H1 (cell line): ENCODE measurements at regions not wholly inside any gene's neighbourhood (a gene's known extent, or its start where the extent isn't known, plus 50 kb on each side); places are given as distances from the start of the nearest gene placed in this dataset.

Source experiments
- CTCF ChIA-PET: fragments of 300-600 bp; sonication (Branson Sonifier 250); formaldehyde crosslinking; loops from one replicate; lab custom pipeline; 2021; ENCODE audit not compliant: partially characterized antibody; lab: Charles Lee
- POLR2A ChIA-PET: fragments of 300-600 bp; sonication (Branson Sonifier 250); formaldehyde crosslinking; loops from one replicate; lab custom pipeline; 2021; ENCODE audit warnings: inconsistent platforms; ENCODE audit not compliant: partially characterized antibody; lab: Charles Lee
- DNase-seq, 2 experiments: peaks; one replicate each; pipeline versions ENCODE4 v3.0.0 to v3.0.0-alpha.2; 2010 to 2022; ENCODE audit warnings: low spot score in 2 of 2, low read depth in 1 of 2, mixed read lengths in 1 of 2
- FAIRE-seq: peaks from 2 replicates; lab custom pipeline; 2011; peaks lifted over from hg19 to GRCh38; lab: Jason Lieb, UNC
- H2AFZ ChIP-seq: 2 replicates; pipeline ENCODE4 v1.8.1; 2012; ENCODE audit warnings: low read length, inconsistent platforms
- H2AK5ac ChIP-seq: 2 replicates; pipeline ENCODE4 v1.6.1; 2013; ENCODE audit warnings: low read depth, low read length
- H2BK120ac ChIP-seq: replicated peaks from 2 replicates; pipeline ENCODE3; 2013; ENCODE audit warnings: low read depth, low read length, inconsistent platforms
- H2BK12ac ChIP-seq: 2 replicates; pipeline ENCODE4 v1.6.1; 2013; ENCODE audit warnings: low read depth, low read length
- H2BK15ac ChIP-seq: 2 replicates; pipeline ENCODE4 v1.6.1; 2013; ENCODE audit warnings: low read length
- H2BK20ac ChIP-seq: 2 replicates; pipeline ENCODE4 v1.6.1; 2013; ENCODE audit warnings: low read length
- H2BK5ac ChIP-seq: 2 replicates; pipeline ENCODE4 v1.6.1; 2013; ENCODE audit warnings: low read depth, low read length
- H3K14ac ChIP-seq: 2 replicates; pipeline ENCODE4 v1.6.1; 2013; ENCODE audit warnings: inconsistent platforms; ENCODE audit not compliant: insufficient read length
- H3K18ac ChIP-seq: 2 replicates; pipeline ENCODE4 v1.6.1; 2013; ENCODE audit warnings: low read length; ENCODE audit errors: extremely low read depth
- H3K23ac ChIP-seq: 2 replicates; pipeline ENCODE4 v1.6.1; 2013; ENCODE audit warnings: inconsistent platforms; ENCODE audit not compliant: insufficient read length
- H3K23me2 ChIP-seq: 2 replicates; pipeline ENCODE4 v1.6.1; 2013; ENCODE audit warnings: low read depth, low read length
- H3K27ac ChIP-seq: 2 replicates; pipeline ENCODE4 v1.6.1; 2011; ENCODE audit warnings: low read depth, low read length, inconsistent platforms
- H3K27me3 ChIP-seq, 4 experiments: replicated peaks in 1 of 4; 1 replicate in 1 of 4; 2 replicates in 3 of 4; pipeline versions ENCODE4 v1.6.1 to v1.8.1; 2011 to 2013; ENCODE audit warnings: low read length in 3 of 4, mild to moderate bottlenecking in 3 of 4, inconsistent platforms in 2 of 4, mixed read lengths in 2 of 4, moderate library complexity in 1 of 4; ENCODE audit not compliant: control insufficient read depth in 3 of 4, insufficient read depth in 3 of 4; ENCODE audit errors: extremely low read depth in 1 of 4
- H3K36me3 ChIP-seq, 4 experiments: 2 replicates each; pipeline versions ENCODE4 v1.6.1 to v1.8.1; 2011 to 2013; ENCODE audit warnings: mild to moderate bottlenecking in 4 of 4, low read length in 3 of 4, moderate library complexity in 2 of 4, control low read depth in 1 of 4, inconsistent platforms in 1 of 4; ENCODE audit not compliant: insufficient read depth in 4 of 4, control insufficient read depth in 2 of 4
- H3K4ac ChIP-seq: replicated peaks from 2 replicates; pipeline ENCODE3; 2013; ENCODE audit warnings: low read length, low read depth, mixed read lengths, inconsistent platforms; ENCODE audit not compliant: insufficient read length
- H3K4me1 ChIP-seq, 4 experiments: replicated peaks in 1 of 4; 1 replicate in 1 of 4; 2 replicates in 3 of 4; pipeline versions ENCODE4 v1.6.1 to v1.8.1; 2011 to 2013; ENCODE audit warnings: low read length in 3 of 4, inconsistent platforms in 2 of 4, mixed read lengths in 1 of 4; ENCODE audit not compliant: insufficient read depth in 4 of 4, control insufficient read depth in 3 of 4
- H3K4me2 ChIP-seq, 2 experiments: 2 replicates each; pipeline versions ENCODE4 v1.6.1 to v1.8.1; 2011 to 2013; ENCODE audit warnings: low read depth in 2 of 2, low read length in 2 of 2, control low read depth in 1 of 2, inconsistent platforms in 1 of 2, mild to moderate bottlenecking in 1 of 2; ENCODE audit not compliant: insufficient read depth in 1 of 2
- H3K4me3 ChIP-seq, 4 experiments: fragments of 200-600, 300-600 bp in 1 of 4; sonication (generic), shearing (Covaris generic), sonication (Bioruptor Twin) in 1 of 4; 2 replicates each; pipeline versions ENCODE4 v1.5.1 to v1.8.1; 2011 to 2016; ENCODE audit warnings: low read length in 4 of 4, low read depth in 3 of 4, control low read depth in 2 of 4, inconsistent platforms in 2 of 4, mild to moderate bottlenecking in 2 of 4, mixed read lengths in 1 of 4, moderate library complexity in 1 of 4; ENCODE audit not compliant: insufficient read depth in 2 of 4; ENCODE audit errors: extremely low read depth in 1 of 4
- H3K56ac ChIP-seq: replicated peaks from 2 replicates; pipeline ENCODE3; 2013; ENCODE audit warnings: low read depth, mild to moderate bottlenecking, mixed read lengths, low read length, inconsistent platforms; ENCODE audit not compliant: insufficient read length
- H3K79me1 ChIP-seq: 2 replicates; pipeline ENCODE4 v1.6.1; 2013; ENCODE audit warnings: low read depth, low read length, control low read depth
- H3K79me2 ChIP-seq, 2 experiments: 2 replicates each; pipeline versions ENCODE4 v1.6.1 to v1.8.1; 2012 to 2013; ENCODE audit warnings: low read length in 2 of 2, mild to moderate bottlenecking in 2 of 2, inconsistent platforms in 1 of 2; ENCODE audit not compliant: insufficient read depth in 2 of 2, control insufficient read depth in 1 of 2
- H3K9ac ChIP-seq, 4 experiments: replicated peaks in 1 of 4; 1 replicate in 1 of 4; 2 replicates in 3 of 4; pipeline versions ENCODE4 v1.6.1 to v1.8.1; 2011 to 2013; ENCODE audit warnings: low read depth in 3 of 4, low read length in 3 of 4, control low read depth in 2 of 4, mild to moderate bottlenecking in 2 of 4, moderate library complexity in 2 of 4, inconsistent platforms in 1 of 4; ENCODE audit errors: extremely low read depth in 1 of 4
- H3K9me3 ChIP-seq, 2 experiments: 2 replicates each; pipeline versions ENCODE4 v1.6.1 to v1.8.1; 2012 to 2013; ENCODE audit warnings: mild to moderate bottlenecking in 2 of 2, moderate library complexity in 2 of 2, control low read depth in 1 of 2, inconsistent platforms in 1 of 2, low read depth in 1 of 2, low read length in 1 of 2, mixed read lengths in 1 of 2; ENCODE audit not compliant: insufficient read depth in 2 of 2
- H4K20me1 ChIP-seq, 2 experiments: replicated peaks in 1 of 2; 2 replicates each; pipeline versions ENCODE3 to v1.8.1; 2011 to 2013; ENCODE audit warnings: inconsistent platforms in 2 of 2, low read length in 2 of 2, mild to moderate bottlenecking in 1 of 2; ENCODE audit not compliant: insufficient read depth in 2 of 2, control insufficient read depth in 1 of 2
- H4K5ac ChIP-seq: 2 replicates; pipeline ENCODE4 v1.6.1; 2013; ENCODE audit warnings: low read length, low read depth, mixed read lengths, inconsistent platforms; ENCODE audit not compliant: insufficient read length
- H4K8ac ChIP-seq: 2 replicates; pipeline ENCODE4 v1.8.0; 2013; ENCODE audit warnings: mild to moderate bottlenecking, moderate library complexity, low read length, inconsistent platforms; ENCODE audit not compliant: insufficient read depth; ENCODE audit errors: extremely low read depth
- H4K91ac ChIP-seq: replicated peaks from 2 replicates; pipeline ENCODE3; 2013; ENCODE audit warnings: low read length, mixed read lengths, inconsistent platforms; ENCODE audit not compliant: insufficient read length
- ASH2L ChIP-seq: fragments of 200-600, 300-600 bp; sonication (generic); IDR thresholded peaks from one replicate; pipeline ENCODE4 v1.7.1; 2017; ENCODE audit warnings: low read length
- ATF3 ChIP-seq: IDR thresholded peaks from 2 replicates; pipeline ENCODE4 v1.6.1; 2011; ENCODE audit warnings: low read depth, mild to moderate bottlenecking, low read length; ENCODE audit not compliant: insufficient read depth
- BCL11A ChIP-seq, 2 experiments: IDR thresholded peaks; one replicate each; pipeline ENCODE4 v1.6.1; 2011; ENCODE audit warnings: low read depth in 2 of 2, low read length in 2 of 2, mild to moderate bottlenecking in 2 of 2
- BRCA1 ChIP-seq: IDR thresholded peaks from 2 replicates; pipeline ENCODE4 v1.6.1; 2012; ENCODE audit warnings: low read depth, low read length, improper control_type of control experiment
- E2F6 ChIP-seq: IDR thresholded peaks from 2 replicates; pipeline ENCODE4 v1.6.1; 2012; ENCODE audit warnings: inconsistent platforms
- EGR1 ChIP-seq: IDR thresholded peaks from 2 replicates; pipeline ENCODE4 v1.6.1; 2011; ENCODE audit warnings: low read depth, low read length, borderline replicate concordance
- FOSL1 ChIP-seq: IDR thresholded peaks from 2 replicates; pipeline ENCODE4 v1.6.1; 2011; ENCODE audit warnings: mild to moderate bottlenecking, low read depth, low read length, moderate library complexity; ENCODE audit not compliant: insufficient read depth
- KDM4A ChIP-seq: IDR thresholded peaks from one replicate; pipeline ENCODE4 v1.7.1; 2012; ENCODE audit warnings: low read depth, mild to moderate bottlenecking, moderate library complexity, low read length, inconsistent platforms; ENCODE audit not compliant: severe bottlenecking
- RXRA ChIP-seq: IDR thresholded peaks from 2 replicates; pipeline ENCODE4 v1.6.1; 2011; ENCODE audit warnings: low read depth, mild to moderate bottlenecking, low read length, moderate library complexity; ENCODE audit not compliant: insufficient read depth
- SP4 ChIP-seq: IDR thresholded peaks from 2 replicates; pipeline ENCODE4 v1.6.1; 2012; ENCODE audit warnings: low read length, inconsistent platforms
- SRF ChIP-seq: IDR thresholded peaks from 2 replicates; pipeline ENCODE4 v1.6.1; 2011; ENCODE audit warnings: mild to moderate bottlenecking, low read depth, low read length, moderate library complexity
- SUZ12 ChIP-seq: fragments of 200-600 bp; sonication (generic); IDR thresholded peaks from 2 replicates; pipeline ENCODE4 v1.6.1; 2012; ENCODE audit warnings: mild to moderate bottlenecking, inconsistent platforms, low read length, moderate library complexity, mixed read lengths
- TAF1 ChIP-seq: IDR thresholded peaks from 2 replicates; pipeline ENCODE4 v1.6.1; 2011; ENCODE audit warnings: mild to moderate bottlenecking, low read depth, low read length
- TBP ChIP-seq: IDR thresholded peaks from 2 replicates; pipeline ENCODE4 v1.6.1; 2011; ENCODE audit warnings: low read depth, low read length, improper control_type of control experiment
- TCF12 ChIP-seq: IDR thresholded peaks from 2 replicates; pipeline ENCODE4 v1.6.1; 2011; ENCODE audit warnings: low read depth, mild to moderate bottlenecking, low read length
- WGBS, 2 experiments: shearing (Covaris generic) in 1 of 2; methylation state at CpG; one replicate each; pipeline versions ENCODE4 v1.1.6 to v1.1.7; 2013 to 2015; ENCODE audit warnings: low lambda C conversion rate in 2 of 2, mixed read lengths in 2 of 2, inconsistent platforms in 1 of 2, low coverage in 1 of 2, missing lambda C conversion rate in 1 of 2; ENCODE audit not compliant: insufficient replicate concordance in 2 of 2, insufficient coverage in 1 of 2, insufficient read length in 1 of 2; ENCODE audit errors: extremely low coverage in 1 of 2, missing lambda C conversion rate in 1 of 2; 5-methylcytosine and 5-hydroxymethylcytosine counted together

GRCh38 chr7:25614415-25614814 lies 386.1 kb upstream of the NPVF start:
- Histone ChIP-seq H3K9me3 (0 out of 4 replicates have a peak, but pooled peaks cover 0 to 8% of the 10 kb centered on the region in 2 experiments), H3K23ac (no peak overlapping the region), H4K20me1 (no peaks in the 10 kb centered on the region), H3K27ac (no peak overlapping the region), H3K4me1 (no peaks in the 10 kb centered on the region), H3K79me2 (no peaks in the 10 kb centered on the region), H3K4ac (no peak overlapping the region), H2BK20ac (no peak overlapping the region), H2AK5ac (no peak overlapping the region), H4K91ac (no peak overlapping the region), H3K79me1 (no peaks in the 10 kb centered on the region), H3K23me2 (no peaks in the 10 kb centered on the region), H2BK15ac (no peak overlapping the region), H3K27me3 (no peaks in the 10 kb centered on the region; a peak in 1 of 7 replicates), H2BK120ac (no peak overlapping the region), H3K36me3 (no peaks in the 10 kb centered on the region), H3K9ac (no peak overlapping the region), H3K4me3 (no peak overlapping the region), H3K14ac (no peak overlapping the region), H4K5ac (no peak overlapping the region), H3K56ac (no peak overlapping the region), H2BK12ac (no peak overlapping the region), H3K4me2 (no peak overlapping the region), H3K18ac (no peak overlapping the region), H2BK5ac (no peak overlapping the region), H4K8ac (peak overlapping the region; percentile 12; the same call in 1 of the 2 replicates), H2AFZ (no peak overlapping the region)
- WGBS, 2 experiments: 97% methylated on average over 3 of the region's 3 CpGs; no CpG with 5 or more reads in 1 of the 2 experiments
- no peak for DNase-seq
- no peak for FAIRE-seq
- ChIA-PET CTCF (interaction anchor here (1.7 kb wide), 1 partner anchor 17 kb away, joined by 4 read pairs; no protein-coding TSS in a partner anchor), POLR2A (no interaction called here)
- TF ChIP-seq EGR1: no peak
- no peak for TF ChIP-seq RXRA
- no peak for TF ChIP-seq TBP
- no peak for TF ChIP-seq SRF
- TF ChIP-seq FOSL1: no peak
- no peak for TF ChIP-seq BRCA1
- TF ChIP-seq BCL11A (IDR thresholded peaks at IDR 0.05; ENCODE audit: low read depth in 2 of 2, low read length in 2 of 2): no peak
- TF ChIP-seq TCF12: no peak
- no peak for TF ChIP-seq KDM4A
- TF ChIP-seq ATF3: no peak
- TF ChIP-seq E2F6: no peak
- TF ChIP-seq SUZ12: no peak
- TF ChIP-seq SP4: no peak
- TF ChIP-seq ASH2L: no peak
- no peak for TF ChIP-seq TAF1
